ENCODE measurements at regions not wholly inside any gene's neighbourhood (a gene's known extent, or its start where the extent isn't known, plus 50 kb on each side); places are given as distances from the start of the nearest gene placed in this dataset.

DNA sequence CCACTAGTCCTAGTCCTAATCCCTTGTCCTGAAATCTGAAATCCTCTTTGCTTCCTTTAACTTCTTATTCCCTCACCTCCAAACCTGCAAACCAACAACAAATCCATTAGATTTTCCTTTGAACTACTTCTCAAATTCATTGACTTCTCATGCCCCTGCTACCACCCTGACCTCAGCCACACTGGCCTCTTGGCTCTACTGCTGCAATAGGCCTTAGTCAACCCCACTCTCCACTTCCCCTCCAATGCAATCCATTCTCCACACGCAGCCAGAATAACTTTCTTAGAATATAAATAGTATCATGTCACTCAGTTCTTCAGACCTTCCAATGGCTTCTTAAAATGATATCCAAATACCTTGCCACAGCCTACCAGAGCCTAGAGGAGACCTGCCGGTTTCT lies 131.1 kb upstream of the GADL1 start:
- no peak for DNase-seq

DNA sequence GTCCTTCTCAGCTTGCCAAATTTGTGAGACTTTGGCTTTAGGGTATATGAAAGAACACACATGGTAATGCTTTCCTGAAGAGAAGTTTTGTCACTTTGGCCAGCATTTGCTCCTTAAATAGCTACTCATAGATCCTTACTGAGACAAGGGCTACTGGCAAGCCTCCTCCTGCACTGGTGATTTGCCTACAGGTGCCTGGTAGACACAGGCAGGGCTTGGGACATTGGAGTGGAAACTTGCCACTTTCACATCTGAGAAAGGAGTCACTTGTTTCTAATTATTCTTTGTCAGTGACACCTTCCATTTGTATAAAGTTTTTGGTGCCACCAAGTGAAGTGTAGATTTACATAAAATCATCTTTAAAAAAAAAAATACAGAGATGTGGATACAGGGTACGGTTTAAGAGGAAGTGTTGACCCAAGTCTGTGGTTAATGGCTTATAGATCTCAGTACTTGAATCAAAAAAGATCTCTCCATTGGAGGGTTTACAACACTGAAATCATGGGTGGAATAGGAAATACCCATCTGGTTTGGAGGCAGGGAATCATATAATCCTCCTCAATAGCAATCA lies 132.8 kb upstream of the GADL1 start:
- WGBS (ENCODE audit: insufficient coverage) = no CpG with 5 or more reads among the region's 1 CpG
- peak; percentile 16 for DNase-seq
- Histone ChIP-seq H3K27me3 (ENCODE audit: control insufficient read depth, insufficient read depth, low read length) (no peaks in the 10 kb centered on the region), H3K27ac (ENCODE audit: low read length) (no peak overlapping the region), H3K36me3 (ENCODE audit: control insufficient read depth, insufficient read depth, low read length) (no peaks in the 10 kb centered on the region), H3K9me3 (replicated peaks; ENCODE audit: control insufficient read depth, low read depth, low read length) (peaks cover 12% of the 10 kb centered on the region), H3K4me3 (ENCODE audit: low read length) (no peak overlapping the region), H3K4me1 (ENCODE audit: control insufficient read depth, insufficient read depth, low read length) (no peaks in the 10 kb centered on the region)

More for the DNA sequence above, 131.1 kb upstream of the GADL1 start:
- H3K27ac ChIP-seq (ENCODE audit: low read length) = no peak overlapping the region
- H3K4me3 ChIP-seq (ENCODE audit: low read length) = no peak overlapping the region
- WGBS (ENCODE audit: insufficient coverage) = 80% methylated on average over 1 of the region's 2 CpGs
- H3K36me3 ChIP-seq (ENCODE audit: control insufficient read depth, insufficient read depth, low read length) = no peaks in the 10 kb centered on the region
- no peaks in the 10 kb centered on the region for H3K4me1 ChIP-seq (ENCODE audit: control insufficient read depth, insufficient read depth, low read length)
- no peaks in the 10 kb centered on the region for H3K27me3 ChIP-seq (ENCODE audit: control insufficient read depth, insufficient read depth, low read length)
- H3K9me3 ChIP-seq (replicated peaks; ENCODE audit: control insufficient read depth, low read depth, low read length) = peaks cover 12% of the 10 kb centered on the region

DNA sequence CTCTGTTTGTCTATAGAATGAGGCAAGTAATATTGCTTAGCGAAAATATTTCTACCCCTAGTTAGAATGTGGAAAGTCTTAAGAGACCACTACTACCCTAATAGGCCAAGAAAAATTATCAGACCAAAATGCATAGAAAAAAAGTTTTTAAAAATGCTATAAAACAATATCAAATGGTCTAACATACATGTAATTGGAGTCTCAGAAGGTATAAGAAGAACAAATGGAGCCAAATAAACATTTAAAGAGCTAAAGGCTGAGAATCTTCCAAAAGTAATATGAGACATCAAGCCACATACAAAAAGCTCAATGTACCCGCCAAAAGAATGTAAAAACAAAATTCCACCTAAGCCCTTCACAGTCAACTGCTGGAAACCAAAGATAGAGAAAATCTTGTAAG lies 133.5 kb upstream of the GADL1 start:
- Histone ChIP-seq H3K4me1 (ENCODE audit: control insufficient read depth, insufficient read depth, low read length) (no peaks in the 10 kb centered on the region), H3K27me3 (ENCODE audit: control insufficient read depth, insufficient read depth, low read length) (no peaks in the 10 kb centered on the region), H3K27ac (ENCODE audit: low read length) (no peak overlapping the region), H3K9me3 (replicated peaks; ENCODE audit: control insufficient read depth, low read depth, low read length) (peaks cover 12% of the 10 kb centered on the region), H3K4me3 (ENCODE audit: low read length) (no peak overlapping the region), H3K36me3 (ENCODE audit: control insufficient read depth, insufficient read depth, low read length) (no peaks in the 10 kb centered on the region)
- no CpG with 5 or more reads among the region's 2 CpGs for WGBS (ENCODE audit: insufficient coverage)
- no peak for DNase-seq

DNA sequence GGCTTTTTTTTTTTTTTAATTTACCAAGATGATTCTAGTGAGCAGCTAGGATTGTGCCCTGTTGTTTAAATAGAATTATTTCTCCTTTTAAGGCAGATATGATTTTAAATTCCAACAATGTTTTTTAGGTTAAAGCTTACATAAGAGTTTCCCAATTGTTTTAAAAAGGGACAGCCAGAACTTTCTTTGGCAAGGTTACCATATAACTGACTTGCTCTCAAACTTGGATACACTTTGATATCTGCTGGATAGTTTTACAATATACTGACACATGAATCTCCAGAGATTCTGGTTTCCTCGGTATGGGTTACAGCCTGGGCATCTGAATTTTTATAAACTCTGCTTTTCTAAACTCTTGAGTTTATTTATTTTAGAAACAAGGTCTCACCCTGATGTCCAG lies 134.3 kb upstream of the GADL1 start:
- peak; percentile 27 for DNase-seq
- Histone ChIP-seq H3K27ac (ENCODE audit: low read length) (no peak overlapping the region), H3K9me3 (replicated peaks; ENCODE audit: control insufficient read depth, low read depth, low read length) (peaks cover 12% of the 10 kb centered on the region), H3K27me3 (ENCODE audit: control insufficient read depth, insufficient read depth, low read length) (no peaks in the 10 kb centered on the region), H3K36me3 (ENCODE audit: control insufficient read depth, insufficient read depth, low read length) (no peaks in the 10 kb centered on the region), H3K4me1 (ENCODE audit: control insufficient read depth, insufficient read depth, low read length) (no peaks in the 10 kb centered on the region), H3K4me3 (ENCODE audit: low read length) (no peak overlapping the region)
- WGBS (ENCODE audit: insufficient coverage) = no CpG with 5 or more reads among the region's 1 CpG

DNA sequence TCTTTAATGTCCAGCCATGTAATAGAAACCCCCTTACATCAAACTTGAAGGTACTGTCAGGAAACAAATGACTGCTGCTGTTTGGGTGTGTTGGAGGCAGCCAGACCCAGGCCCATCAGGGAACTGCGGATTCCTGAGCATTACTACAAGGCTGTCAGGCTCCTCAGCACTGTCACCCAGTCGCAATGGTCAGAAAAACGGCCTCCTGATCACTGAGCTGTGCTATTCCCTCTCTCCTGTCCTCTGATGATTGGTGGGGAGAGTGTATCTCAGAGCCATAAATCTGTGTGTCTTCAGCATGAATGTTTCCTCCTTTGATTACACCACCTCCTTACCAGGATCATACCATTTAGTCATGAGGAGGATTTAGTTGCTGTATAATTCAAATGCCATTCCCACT lies 135.2 kb upstream of the GADL1 start:
- Histone ChIP-seq H3K36me3 (ENCODE audit: control insufficient read depth, insufficient read depth, low read length) (no peaks in the 10 kb centered on the region), H3K4me3 (ENCODE audit: low read length) (no peak overlapping the region), H3K9me3 (replicated peaks; ENCODE audit: control insufficient read depth, low read depth, low read length) (peaks cover 15% of the 10 kb centered on the region), H3K4me1 (ENCODE audit: control insufficient read depth, insufficient read depth, low read length) (no peaks in the 10 kb centered on the region), H3K27ac (ENCODE audit: low read length) (no peak overlapping the region), H3K27me3 (ENCODE audit: control insufficient read depth, insufficient read depth, low read length) (no peaks in the 10 kb centered on the region)
- no peak for DNase-seq
- 40% methylated on average over 1 of the region's 3 CpGs for WGBS (ENCODE audit: insufficient coverage)

DNA sequence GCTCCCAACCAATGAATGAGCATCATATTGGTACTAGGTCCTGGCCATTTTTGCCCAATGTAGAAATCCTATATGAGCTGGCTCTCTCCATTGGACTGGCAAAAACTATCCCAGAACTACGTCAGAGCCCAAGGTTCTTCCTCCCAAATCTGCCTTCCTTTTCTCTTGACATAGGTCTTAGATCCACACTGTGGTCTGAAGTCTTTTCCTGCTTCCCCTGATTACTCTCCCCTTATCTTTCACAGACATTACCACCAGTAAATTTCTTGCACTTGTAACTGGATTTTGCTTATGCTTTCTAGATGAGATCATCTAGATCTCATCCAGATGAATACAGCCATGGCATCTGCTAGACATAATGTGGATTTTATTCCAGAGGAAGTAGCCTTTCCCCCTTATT lies 141.2 kb upstream of the GADL1 start:
- 89% methylated on average over 1 of the region's 1 CpG for WGBS (ENCODE audit: insufficient coverage)
- DNase-seq = no peak
- no peak overlapping the region for H3K4me3 ChIP-seq (ENCODE audit: low read length)
- no peaks in the 10 kb centered on the region for H3K27me3 ChIP-seq (ENCODE audit: control insufficient read depth, insufficient read depth, low read length)
- H3K27ac ChIP-seq (ENCODE audit: low read length) = no peak overlapping the region
- H3K9me3 ChIP-seq (replicated peaks; ENCODE audit: control insufficient read depth, low read depth, low read length) = peaks cover 3% of the 10 kb centered on the region
- no peaks in the 10 kb centered on the region for H3K36me3 ChIP-seq (ENCODE audit: control insufficient read depth, insufficient read depth, low read length)
- no peaks in the 10 kb centered on the region for H3K4me1 ChIP-seq (ENCODE audit: control insufficient read depth, insufficient read depth, low read length)

DNA sequence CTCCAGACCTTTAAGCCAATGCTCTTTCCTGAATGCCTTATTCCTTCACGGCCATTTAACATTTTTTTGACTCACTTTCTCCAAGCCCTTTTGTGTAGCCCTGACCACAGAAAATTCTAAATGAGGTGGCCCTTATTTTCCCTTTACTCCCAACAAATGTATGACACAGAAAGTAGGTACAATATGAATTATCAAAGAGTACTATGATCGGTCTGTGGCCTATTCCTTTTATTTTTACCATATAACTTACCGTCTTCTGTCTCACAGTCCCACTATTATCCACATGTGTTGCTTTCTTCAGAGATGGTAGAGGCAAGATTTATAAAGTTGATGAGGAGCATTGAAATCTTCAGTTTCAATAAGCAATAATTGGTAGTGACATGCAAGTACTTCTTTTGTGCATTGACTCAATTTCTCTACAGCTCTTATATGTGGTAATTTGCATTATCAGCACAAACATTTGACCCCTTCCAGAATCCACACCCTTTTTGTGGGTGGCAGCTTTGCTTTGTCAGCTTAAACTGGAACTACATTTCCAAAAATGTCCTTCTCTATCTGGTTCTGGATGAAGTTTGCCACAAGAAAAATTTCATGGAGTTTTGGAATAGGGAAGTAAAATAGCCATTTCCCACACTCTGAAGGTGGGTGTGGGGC lies 143.8 kb upstream of the GADL1 start:
- Histone ChIP-seq H3K27ac (ENCODE audit: low read length) (no peak overlapping the region), H3K4me1 (ENCODE audit: control insufficient read depth, insufficient read depth, low read length) (peaks cover 5% of the 10 kb centered on the region), H3K9me3 (replicated peaks; ENCODE audit: control insufficient read depth, low read depth, low read length) (peaks cover 3% of the 10 kb centered on the region), H3K27me3 (ENCODE audit: control insufficient read depth, insufficient read depth, low read length) (no peaks in the 10 kb centered on the region), H3K4me3 (ENCODE audit: low read length) (no peak overlapping the region), H3K36me3 (ENCODE audit: control insufficient read depth, insufficient read depth, low read length) (no peaks in the 10 kb centered on the region)
- WGBS (ENCODE audit: insufficient coverage) = no CpG with 5 or more reads among the region's 3 CpGs
- DNase-seq = no peak

DNA sequence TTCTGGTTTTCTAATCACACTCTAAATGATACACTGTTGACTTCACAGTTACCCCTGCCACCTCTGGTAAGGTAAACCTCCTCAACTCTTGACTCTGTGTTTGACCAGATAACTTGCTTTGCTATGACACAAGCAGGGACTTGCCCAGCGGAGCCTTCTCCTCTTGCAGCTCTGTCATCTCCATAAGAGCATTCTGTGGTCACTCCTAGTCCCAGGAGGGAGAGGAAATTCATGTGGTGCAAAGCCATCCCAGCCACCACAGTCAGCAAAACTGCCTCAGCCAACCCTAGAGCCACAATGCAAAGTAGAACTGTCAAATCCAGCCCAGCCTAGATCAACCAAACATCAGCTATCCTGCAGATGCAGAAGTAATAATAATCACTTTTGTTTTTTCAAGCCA lies 144.7 kb upstream of the GADL1 start:
- Histone ChIP-seq H3K27ac (ENCODE audit: low read length) (no peak overlapping the region), H3K4me3 (ENCODE audit: low read length) (no peak overlapping the region), H3K36me3 (ENCODE audit: control insufficient read depth, insufficient read depth, low read length) (no peaks in the 10 kb centered on the region), H3K4me1 (ENCODE audit: control insufficient read depth, insufficient read depth, low read length) (peaks cover 5% of the 10 kb centered on the region), H3K9me3 (replicated peaks; ENCODE audit: control insufficient read depth, low read depth, low read length) (peaks cover 3% of the 10 kb centered on the region), H3K27me3 (ENCODE audit: control insufficient read depth, insufficient read depth, low read length) (no peaks in the 10 kb centered on the region)
- no CpG with 5 or more reads among the region's 1 CpG for WGBS (ENCODE audit: insufficient coverage)
- DNase-seq = no peak

DNA sequence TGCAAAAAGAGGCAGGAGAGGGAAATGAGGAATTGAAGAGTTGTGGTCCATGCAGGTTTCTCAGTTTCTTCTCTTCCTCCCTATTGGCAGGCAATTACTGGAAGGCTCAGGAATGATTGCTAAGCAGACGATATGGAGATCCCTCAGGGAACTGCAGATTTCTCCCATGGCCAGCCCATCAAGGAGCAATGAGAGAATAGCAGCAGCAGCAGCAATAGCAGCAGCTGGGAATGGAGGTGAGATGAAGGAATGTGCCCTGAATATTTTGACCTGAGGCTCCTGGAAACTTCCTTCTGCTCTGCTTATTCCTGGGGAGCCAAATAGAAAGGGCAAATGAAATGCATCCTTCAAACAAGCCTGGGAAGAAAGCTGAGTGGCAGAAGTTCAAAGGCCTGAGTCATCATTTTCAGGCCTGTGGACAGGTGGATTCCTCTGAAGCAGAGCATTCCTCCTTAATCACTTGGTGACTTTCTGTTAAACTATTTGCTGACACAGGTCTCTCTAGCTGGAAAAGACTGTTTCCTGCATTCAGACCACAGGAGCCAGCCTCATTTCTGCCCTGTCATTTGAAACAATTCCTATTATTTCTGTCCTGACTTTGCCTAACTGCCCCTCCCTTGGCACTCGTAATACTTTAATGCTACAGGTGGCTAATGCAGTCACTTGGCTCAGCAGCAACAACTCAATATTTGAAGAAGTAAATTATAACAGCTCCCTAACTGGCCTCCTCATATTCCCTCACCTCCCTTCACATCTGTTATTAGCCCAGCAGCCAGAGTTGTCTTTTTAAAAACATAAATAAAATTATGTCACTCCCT lies 146.9 kb upstream of the GADL1 start:
- Histone ChIP-seq H3K9me3 (replicated peaks; ENCODE audit: control insufficient read depth, low read depth, low read length) (no peaks in the 10 kb centered on the region), H3K36me3 (ENCODE audit: control insufficient read depth, insufficient read depth, low read length) (no peaks in the 10 kb centered on the region), H3K27me3 (ENCODE audit: control insufficient read depth, insufficient read depth, low read length) (no peaks in the 10 kb centered on the region), H3K4me1 (ENCODE audit: control insufficient read depth, insufficient read depth, low read length) (peaks cover 5% of the 10 kb centered on the region), H3K27ac (ENCODE audit: low read length) (no peak overlapping the region), H3K4me3 (ENCODE audit: low read length) (no peak overlapping the region)
- 13% methylated on average over 2 of the region's 2 CpGs for WGBS (ENCODE audit: insufficient coverage)
- peak; percentile 41 for DNase-seq

DNA sequence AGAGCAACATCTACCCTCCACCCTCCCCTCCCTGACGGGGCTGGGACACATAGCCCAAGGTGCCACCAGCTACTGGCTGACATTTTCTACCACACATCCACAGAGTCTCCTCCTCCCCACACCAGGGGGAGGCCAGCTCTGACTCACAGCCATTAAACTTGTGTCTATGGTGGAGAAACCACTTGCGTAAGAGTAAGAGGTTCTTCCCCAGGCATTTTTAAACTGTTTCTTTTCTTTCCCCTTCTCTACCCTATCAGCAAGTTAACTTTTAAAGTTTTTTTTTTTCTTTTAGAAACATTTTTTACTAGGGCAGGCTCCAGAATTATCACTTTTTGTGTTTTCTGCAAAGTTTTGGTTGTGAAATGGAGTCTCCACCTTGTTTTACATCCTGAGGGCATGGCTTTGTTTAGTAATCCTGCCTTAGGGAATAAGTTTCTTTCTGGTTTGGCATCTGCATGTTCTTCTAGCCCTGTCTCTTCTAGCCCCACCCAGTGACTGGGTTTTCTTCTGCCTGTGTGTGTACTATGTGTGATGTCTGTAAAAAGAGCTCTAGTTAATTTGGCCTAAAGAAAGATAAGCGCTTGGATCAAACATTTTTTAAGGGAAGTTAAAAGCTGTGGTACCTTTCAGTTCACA lies 148.8 kb upstream of the GADL1 start:
- Histone ChIP-seq H3K4me1 (ENCODE audit: control insufficient read depth, insufficient read depth, low read length) (peaks cover 5% of the 10 kb centered on the region), H3K36me3 (ENCODE audit: control insufficient read depth, insufficient read depth, low read length) (no peaks in the 10 kb centered on the region), H3K27me3 (ENCODE audit: control insufficient read depth, insufficient read depth, low read length) (no peaks in the 10 kb centered on the region), H3K9me3 (replicated peaks; ENCODE audit: control insufficient read depth, low read depth, low read length) (no peaks in the 10 kb centered on the region), H3K4me3 (ENCODE audit: low read length) (no peak overlapping the region), H3K27ac (ENCODE audit: low read length) (no peak overlapping the region)
- 60% methylated on average over 1 of the region's 3 CpGs for WGBS (ENCODE audit: insufficient coverage)
- DNase-seq = no peak

Data from muscle of leg (tissue), 3 donors.